Cardiac septum (tissue), 1 donor: ENCODE measurements at regions not wholly inside any gene's neighbourhood (a gene's known extent, or its start where the extent isn't known, plus 50 kb on each side); places are given as distances from the start of the nearest gene placed in this dataset.
A peak's percentile ranks its signal among the peaks of the same experiment; 100 is the strongest.
"Not testable (repeated sequence)": the region's sequence is repeated elsewhere in the genome, so short reads cannot be mapped to it uniquely, and the experiment has no call there.

Experiments used
- DNase-seq: peaks from one replicate; pipeline ENCODE4 v3.0.0-alpha.2; 2020; ENCODE audit warnings: low spot score
- intact Hi-C: fragments of 100-400 bp; cut with DNase I; formaldehyde crosslinking; loops from one replicate; pipeline ENCODE4 v1.14.0; 2022
- donor health status: DM: no; HTN: no; CAD: no.

DNA sequence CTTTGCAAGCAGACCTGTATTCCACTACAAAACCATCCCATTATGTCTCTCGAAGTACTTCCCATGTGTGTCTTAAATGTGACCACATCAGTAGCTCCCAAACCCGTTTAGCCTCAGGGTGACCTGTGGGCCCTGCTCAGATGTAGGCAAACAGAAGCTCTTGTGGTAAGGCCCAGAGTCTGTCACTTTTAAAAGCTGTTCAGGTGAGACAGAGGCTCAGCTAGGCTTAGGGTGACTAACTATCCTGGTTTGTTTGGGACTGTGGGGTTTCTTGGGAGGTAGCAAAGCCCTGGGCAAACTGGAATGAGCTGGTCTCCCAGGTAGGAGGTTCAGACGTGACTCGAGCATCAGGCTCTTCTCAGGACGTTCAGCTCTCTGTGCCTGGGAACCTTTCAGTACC lies 64.5 kb upstream of the VASH1 start:
- DNase-seq = peak; percentile 59
- intact Hi-C loops = no loop called here

DNA sequence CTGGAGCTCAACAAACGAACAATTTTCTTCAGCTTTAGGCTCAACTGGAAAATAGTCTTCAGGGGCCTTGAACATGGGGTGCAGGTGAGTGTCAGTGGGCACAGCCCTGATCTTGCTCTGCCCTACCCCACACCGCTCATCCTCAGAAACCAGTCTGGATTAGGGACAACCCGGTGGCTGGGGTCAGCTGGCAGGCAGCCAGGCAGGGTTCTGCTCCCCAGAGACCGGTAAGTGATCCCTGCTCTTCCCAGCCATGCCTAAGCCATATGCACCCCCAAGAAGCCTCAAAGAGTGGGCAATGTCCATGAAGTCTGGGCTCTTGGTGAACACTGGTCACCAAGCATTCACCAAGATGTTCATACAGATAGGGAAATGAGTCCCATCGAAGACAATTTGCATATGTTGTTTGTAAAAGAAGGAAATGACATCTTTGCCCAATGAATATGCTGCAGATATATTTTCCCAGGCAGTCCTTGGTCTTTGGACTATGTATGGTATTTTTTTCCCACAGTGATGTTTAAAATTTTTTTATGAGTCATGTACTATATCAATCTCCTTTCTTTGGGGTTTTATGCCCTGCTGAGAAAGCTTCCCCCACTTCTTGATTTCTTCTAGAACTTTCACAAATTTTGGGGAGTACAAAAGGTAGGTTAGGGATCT lies 63.9 kb upstream of the VASH1 start:
- no peak for DNase-seq
- intact Hi-C loops = no loop called here

DNA sequence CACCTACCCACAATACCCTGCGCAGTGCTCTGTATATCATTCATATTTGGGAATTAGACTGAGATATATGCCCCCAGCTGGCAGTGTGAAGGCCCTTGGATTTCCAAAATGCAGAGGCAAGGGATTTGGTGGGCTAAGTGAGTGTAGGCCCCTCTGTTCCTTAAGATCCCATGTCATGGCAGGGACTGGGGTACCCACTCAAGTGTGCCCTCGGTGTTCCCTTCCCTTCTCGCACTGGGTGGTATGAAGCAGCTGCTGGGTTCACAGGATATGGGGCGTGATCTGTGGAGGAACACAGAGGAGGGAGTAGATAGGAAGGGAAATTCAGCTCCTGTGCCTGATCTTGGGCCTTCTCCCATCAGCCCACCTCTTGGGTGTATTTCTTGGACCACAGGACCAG lies 63.1 kb upstream of the VASH1 start:
- intact Hi-C loops = no loop called here
- no peak for DNase-seq

DNA sequence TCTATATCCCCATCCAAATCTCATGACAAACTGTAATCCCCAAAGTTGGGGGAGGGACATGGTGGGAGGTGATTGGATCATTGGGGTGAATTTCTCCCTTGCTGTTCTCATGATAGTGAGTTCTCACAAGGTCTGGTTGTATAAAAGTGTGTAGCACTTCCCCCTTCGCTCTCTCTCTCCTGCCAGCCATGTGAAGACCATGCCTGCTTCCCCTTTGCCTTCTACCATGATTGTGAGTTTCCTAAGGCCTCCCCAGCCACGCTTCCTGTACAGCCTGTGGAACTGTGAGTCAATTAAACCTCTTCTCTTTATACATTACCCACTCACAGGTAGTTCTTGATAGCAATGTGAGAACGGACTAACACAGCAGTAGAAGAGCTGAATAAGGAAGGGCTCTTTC lies 62.6 kb upstream of the VASH1 start:
- intact Hi-C loops = no loop called here
- no peak for DNase-seq

DNA sequence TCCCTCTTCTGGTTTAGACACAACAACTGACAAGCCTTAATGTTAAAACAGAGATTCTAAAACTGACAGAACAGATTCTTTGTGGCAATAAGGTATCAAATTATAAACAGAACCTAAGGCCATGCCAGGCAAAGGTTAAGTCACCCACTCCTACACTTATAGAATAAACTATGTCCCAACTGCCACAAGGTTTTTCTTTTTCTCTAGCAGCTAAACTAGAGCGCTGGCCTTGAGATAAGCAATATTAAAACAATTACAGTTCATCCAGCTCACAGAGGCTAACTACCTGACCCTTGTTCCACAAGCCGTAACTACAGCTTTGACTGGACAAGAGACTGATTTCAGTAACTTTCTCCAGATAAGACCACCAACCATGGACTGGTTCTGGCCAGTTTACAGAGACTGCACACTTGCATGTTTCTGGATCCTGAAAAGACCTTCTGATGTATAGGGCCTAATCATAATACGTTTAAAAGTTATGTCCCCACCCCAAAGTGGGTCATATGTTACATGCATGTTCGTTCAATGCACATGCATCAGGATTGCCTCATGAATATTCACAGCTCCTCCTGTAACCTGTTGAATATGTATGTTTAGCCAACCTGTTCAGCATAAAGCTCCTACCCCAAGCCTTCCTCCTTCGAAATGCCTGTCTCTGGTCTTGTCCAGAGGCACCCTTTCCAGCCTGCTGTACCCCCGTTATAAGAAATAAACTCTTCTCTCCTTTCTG lies 61.9 kb upstream of the VASH1 start:
- intact Hi-C loops = no loop called here
- no peak for DNase-seq

DNA sequence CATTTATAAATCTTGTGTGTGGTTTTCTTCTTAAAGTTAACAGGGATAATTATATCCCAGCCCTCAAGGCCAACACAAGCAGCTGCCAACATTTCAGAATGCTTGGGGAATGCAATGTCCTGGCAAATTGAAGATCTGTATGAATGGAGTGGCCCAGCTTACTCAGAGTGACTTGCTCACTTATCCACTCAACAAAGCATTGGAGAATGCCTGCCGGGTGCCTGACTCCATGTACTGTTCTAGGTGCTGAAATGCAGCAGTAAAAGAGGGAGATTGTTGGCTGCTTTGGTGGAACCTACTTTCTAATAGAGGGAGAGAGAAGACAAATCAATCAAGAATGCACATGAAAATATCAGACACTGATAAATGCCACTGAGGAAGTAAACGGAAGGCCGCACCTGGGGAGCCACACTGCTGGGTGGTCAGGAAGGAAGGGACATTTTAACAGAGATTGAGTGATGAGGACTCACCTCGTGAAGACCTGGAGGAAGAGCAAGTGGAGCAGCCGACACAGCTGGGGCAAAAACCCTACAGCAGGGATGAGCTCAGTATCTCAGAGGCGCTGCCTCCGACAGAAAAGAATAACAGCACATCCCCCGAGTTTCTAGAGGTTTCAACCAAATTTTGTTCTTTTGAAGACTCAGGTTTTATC lies 61.2 kb upstream of the VASH1 start:
- no peak for DNase-seq
- intact Hi-C loops = no loop called here

DNA sequence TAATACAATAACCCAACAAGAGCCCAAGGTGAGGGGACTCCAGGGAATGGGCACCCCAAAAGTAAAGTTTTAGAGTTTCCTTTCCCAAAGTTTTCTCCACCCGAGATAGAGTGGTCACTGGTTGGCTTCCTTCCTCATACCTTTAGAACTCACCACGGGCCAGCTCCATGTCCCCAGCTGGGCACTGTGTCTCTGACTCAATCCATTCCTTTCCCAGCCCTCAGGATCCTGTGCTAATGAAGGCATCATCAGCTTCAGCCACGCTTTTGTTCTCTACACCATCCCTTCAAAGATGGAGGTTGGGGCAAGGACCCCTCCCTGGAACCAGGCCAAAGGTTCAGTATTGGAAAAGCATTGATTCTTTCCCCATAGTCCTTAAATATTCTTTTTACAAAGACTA lies 59.8 kb upstream of the VASH1 start:
- DNase-seq = no peak
- intact Hi-C loops = no loop called here

DNA sequence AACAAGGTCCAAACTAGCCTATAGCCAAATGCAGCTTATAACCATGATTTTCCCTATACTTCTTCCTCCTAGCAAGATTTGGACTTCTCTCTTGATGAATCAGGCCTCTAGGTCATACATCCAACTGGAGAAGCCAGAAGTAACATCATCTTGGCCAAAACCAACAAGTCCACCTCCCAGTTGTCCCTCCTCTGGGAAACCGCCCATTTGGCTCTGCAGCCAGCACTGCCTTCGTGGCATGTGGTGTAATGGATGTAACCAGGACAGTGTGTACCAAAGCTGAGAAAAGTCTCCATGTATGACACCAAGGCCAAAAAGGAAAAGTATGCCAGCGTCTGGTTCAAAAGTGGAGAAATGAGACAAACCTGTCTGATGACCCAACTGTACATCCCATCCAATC lies 59.3 kb upstream of the VASH1 start:
- intact Hi-C loops = no loop called here
- DNase-seq = no peak

DNA sequence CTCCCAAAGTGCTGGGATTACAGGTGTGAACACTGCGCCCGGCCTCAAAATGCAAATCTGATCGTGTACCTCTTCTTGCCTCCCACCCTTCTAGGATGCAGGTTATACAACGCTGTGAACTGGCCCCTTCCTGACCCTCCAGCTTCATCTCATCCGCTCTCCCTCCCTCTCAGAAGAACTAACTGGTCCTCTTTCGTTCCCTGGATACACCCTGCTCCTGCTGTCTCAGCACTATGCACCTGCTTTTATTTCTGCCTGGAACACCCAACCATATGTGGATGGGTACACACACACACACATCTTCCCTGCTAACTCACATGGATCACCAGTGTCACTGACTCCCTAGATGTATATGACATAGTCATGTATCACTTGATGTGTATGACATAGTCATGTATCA lies 56.1 kb upstream of the VASH1 start:
- DNase-seq = no peak
- intact Hi-C loops = no loop called here

DNA sequence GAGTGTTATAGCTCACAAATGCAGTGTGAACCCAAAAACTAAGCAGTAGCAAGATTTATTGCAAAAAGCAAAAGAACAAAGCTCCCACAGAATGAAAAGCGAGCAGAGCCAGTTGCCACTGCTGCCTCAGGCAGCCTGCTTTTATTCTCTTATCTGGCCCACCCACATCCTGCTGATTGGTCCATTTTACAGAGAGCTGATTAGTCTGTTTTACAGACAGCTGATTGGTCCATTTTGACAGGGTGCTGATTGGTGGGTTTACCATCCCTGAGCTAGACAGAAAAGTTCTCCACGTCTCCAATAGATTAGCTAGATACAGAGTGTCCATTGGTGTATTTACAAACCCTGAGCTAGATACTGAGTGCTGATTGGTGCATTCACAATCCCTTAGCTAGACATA lies 55.1 kb upstream of the VASH1 start:
- intact Hi-C loops = not testable (repeated sequence)

DNA sequence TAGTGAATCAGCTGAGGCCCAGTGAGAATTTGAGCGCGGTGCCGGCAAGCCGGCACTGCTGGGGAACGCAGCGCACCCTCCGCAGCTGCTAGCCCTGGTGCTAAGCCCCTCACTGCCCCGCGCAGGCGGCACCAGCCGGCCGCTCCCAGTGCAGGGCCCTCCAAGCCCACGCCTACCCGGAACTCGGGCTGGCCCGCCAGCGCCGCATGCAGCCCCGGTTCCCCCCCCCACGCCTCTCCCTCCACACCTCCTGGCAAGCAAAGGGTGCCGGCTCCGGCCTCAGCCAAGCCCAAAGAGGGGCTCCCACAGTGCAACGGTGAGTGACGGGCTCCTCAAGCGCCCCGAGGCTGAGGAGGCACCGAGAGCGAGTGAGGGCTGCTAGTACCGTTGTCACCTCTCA lies 54.5 kb upstream of the VASH1 start:
- intact Hi-C loops = no loop called here
- peak; percentile 72 for DNase-seq

More for the DNA sequence above, 55.1 kb upstream of the VASH1 start:
- DNase-seq = not testable (repeated sequence)

DNA sequence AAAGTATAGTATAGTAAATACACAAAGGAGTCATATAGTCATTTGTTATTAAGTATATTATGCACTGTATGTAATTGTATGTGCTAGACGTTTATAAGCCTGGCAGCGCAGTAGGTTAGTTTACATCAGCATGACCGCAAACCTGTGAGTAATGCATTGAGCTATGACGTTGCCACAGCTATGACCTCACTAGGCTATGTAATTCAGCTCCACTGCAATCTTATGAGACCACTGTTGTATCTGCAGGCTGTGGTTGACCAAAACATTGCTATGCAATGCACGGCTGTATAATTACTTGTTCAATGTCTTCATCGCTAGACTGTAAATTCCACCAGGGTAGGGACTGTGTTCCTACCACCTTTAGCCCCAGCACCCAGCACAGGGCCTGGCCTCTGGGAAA lies 53.2 kb upstream of the VASH1 start:
- intact Hi-C loops = no loop called here
- no peak for DNase-seq

DNA sequence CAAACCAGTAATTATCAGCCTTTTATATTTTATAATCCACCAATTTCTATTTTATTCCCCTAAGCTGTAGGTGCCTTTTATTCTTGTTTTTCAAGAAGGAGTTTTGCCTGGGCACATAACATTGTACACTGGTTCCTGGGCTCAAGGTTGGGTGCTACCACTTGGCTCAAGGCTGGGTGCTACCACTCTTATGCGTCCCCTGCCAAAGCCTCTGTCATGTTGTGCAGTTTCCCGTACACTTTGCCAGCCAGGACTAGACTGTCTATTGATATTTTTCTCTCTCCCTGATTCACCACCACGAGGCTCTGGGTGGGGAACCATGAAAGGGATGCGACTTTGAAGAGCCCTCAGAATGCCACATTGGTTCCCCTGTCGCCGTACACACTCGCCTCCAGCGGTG lies 52.5 kb upstream of the VASH1 start:
- intact Hi-C loops = no loop called here
- DNase-seq = no peak

DNA sequence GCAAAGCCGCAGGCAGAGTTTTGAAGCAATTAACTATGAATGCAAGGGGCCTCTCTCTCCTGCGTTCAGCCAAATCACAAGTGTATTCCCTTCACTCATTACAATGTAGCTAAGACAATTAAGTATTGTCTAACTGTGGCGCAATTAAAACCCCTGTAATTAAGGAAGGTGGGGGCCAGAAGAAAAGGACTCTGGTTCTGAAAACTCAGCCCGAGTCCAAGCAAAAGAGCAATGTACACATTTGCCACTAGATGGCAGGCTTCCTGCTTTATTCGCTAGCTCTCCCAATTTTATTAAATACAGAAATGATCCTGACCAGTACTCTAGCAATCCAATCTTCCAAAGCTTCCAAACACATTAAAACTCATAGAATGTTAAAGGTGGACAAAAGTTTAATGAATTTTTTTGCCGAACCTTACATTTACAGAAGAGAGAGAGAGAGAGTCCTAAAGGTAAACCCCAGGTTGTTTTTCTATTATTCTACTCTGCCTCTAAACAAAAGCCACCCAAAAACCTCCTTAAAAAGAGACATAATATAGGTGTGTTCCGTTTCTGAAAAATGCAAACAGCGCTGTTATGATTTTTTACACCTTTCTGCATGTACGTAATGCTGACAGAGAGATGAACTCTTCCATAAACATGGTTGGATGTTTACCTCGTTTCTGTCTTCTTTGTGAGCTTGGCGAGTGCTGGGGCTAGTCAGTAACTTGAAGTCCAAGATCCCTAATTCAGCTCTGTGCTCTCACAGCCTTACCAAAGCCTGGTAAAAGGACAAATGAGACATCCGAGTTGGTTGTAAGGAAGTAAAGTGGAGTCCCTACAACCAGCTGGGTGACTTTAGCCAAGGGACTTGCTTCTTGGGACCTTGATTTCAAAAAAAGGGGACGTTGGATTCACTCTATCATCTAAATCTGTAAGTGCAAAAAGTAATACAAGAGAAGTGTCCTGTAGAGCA lies 50.9 kb upstream of the VASH1 start:
- intact Hi-C loops = loop anchor here (1.0 kb wide), 1 partner anchor 74 kb away; no protein-coding TSS in a partner anchor
- no peak for DNase-seq
